Fibroblast of skin of left quadriceps (primary cell): ENCODE measurements at regions not wholly inside any gene's neighbourhood (a gene's known extent, or its start where the extent isn't known, plus 50 kb on each side); places are given as distances from the start of the nearest gene placed in this dataset.
"Not testable (repeated sequence)": the region's sequence is repeated elsewhere in the genome, so short reads cannot be mapped to it uniquely, and the experiment has no call there.

Experiments used
- DNase-seq, 2 experiments: peaks; one replicate each; pipeline ENCODE4 v3.0.0-alpha.2; 2013; ENCODE audit warnings: low read depth in 2 of 2

DNA sequence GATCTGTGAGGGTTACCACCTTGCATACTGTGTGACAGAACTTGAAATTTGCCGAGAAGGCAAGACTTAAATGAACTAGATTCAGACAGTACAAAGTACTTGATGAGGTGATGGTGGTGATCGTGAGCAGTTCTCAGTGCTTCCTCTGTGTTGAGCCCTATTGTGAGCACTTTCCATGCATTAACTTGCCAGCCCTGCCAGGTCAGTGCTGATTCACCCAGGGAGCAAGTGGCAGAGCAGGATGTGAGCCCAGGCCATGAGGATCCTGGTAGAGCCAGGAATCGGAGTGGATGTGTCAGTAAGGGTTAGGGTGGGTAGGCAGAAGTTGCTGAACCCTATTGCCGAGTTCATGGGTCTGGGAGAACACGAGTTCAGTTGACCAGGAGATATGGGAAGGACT is 4545.7 kb upstream of the TPTE start:
- not testable (repeated sequence) for DNase-seq

DNA sequence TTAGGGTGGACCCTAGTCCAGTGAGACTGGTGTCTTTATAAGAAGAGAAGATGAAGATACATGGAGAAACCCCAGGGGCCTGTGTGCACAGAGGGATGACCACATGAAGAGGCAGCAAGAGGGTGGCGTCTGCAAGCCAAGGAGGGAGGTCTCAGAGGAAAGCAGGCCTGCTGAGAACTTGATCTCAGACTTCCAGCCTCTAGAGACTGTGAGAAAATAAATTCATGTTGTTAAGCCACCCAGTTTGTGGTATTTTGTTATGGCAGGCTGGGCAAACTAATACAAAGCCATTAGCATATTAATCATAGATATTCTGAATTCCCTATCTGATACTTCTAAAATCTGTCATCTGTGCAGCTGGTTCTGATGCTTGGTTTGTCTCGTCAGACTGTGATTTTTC is 4523.8 kb upstream of the TPTE start:
- DNase-seq: not testable (repeated sequence)

DNA sequence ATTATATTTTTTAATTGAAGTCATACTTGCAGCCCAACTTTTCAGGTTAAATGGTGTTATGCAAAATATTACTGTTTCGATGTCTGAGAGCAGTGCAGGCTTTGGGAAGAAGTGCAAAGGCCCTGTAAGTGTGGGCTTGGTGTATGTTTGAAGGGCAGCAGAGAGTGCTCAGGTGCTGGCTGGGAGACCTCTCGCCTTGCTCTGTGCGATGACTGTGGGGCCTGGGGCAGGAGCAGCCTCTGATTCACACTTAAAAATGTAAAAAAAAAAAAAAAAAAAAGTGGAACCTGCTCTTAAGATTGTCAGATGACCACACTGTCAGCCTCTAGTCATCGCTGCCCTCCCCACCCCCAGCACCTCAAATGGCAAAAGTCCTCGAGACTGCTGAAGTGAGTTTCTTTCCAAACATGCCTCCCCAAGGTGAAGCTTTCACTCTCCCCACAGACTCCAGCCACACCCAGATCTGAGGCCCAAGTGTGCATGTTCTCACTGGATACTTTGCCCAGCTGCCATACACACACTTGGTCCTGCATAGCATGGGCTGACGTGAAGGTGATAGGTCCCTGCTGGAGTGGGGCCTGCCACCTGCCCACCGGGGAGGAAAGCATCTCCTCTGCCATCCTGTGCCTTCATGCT is 4505.8 kb upstream of the TPTE start:
- not testable (repeated sequence) for DNase-seq

DNA sequence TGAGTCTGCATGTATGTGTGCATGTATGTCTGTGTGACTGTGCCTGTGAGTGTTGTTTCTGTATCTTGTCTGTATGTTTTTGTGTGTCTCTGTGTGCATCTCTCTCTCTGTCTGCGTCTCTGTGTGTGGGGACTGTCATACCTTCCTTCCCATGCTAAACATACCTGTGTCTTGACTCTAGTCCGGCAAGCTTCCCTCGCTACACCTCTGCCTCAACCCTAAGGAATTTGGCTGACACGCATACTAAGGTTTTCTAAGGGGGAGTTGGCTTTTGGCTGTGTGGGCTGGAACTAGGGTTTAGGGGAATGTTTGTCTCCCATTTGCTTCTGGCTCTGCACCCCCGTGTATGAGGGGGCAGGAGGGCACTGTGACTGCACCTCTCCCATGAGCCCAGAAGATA is 4500.9 kb upstream of the TPTE start:
- DNase-seq: not testable (repeated sequence)

DNA sequence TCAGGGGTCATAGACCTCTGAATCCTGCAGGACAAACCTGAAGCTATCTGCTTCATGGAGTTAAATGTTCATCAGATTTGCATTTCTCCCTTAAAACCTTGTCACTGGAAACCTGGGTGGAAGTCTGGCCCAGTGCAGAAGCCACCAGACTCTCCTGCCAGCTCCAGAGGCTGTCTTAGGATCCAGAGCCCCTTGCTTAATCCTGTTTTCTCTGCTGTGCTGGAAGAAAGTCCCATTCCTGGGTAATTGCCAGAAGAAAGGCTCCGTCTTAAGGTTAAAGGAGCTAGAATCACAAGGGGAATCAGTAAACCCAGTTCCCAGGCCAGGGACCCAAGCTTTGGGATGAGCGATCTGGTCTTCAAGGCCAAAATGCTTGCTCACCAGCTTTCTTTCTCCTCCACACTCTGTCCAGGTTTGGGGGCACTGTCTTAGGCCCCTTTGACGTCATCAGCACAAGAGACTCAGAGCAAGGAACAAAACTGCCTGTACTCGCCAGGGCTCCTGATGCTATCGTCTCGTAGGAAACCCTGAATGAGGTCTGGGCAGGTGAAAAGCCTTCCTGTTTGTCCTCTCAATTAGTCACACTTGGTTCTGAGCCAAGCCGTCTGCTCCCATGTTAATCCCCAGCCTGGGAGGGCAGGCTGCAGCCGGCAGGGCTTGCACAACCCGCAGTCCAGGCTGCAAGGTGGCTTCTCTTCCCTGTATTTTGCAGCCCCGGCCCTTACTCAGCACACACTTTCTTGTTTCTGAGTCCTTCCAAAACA is 4500.2 kb upstream of the TPTE start:
- not testable (repeated sequence) for DNase-seq

DNA sequence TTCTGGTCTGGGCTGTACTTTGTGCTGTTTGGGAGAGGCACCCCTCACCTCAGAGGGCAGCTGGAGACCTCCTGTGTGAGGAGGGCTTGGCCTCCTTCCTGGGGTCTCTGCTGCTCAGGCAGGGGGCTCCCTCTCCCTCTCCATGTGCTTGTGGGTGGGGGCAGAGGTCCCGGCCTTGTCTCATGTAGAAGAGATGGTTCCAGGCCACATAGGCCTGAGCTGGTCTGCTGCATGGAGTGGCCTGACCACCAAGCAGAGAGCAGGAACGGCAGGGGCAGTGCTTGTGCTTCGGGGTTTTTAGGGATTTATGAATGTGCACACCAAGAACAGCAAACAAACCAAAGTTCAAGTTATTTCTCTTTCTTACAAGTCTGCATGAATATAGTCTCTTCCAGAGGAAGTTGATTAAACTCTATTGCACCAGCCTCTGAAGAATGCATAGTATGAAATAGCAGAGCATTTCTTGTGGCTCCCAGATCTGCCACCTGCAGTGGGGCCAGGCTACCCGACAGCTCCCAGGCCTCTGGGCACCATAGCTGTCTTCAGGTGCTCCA is 4499.6 kb upstream of the TPTE start:
- DNase-seq: not testable (repeated sequence)

DNA sequence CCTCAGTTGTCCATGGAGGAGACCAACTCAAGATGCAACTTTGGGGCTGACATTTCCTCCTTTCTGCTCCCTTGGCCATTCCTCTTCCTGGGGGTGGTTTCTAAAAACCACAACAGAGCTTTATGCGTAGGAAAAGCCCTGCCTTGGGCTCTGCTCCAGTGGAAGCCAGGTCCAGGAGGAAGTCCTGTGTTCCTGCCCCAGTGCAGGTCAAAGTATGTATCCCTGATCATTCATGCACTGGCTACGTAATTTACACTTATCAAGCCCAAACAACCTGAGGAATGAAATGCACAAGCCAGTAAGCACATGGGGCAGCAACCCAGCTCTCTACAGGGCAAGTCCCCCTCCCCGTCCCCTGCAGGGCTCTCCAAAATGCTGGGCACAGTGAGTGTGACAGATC is 4498.1 kb upstream of the TPTE start:
- DNase-seq: not testable (repeated sequence)

DNA sequence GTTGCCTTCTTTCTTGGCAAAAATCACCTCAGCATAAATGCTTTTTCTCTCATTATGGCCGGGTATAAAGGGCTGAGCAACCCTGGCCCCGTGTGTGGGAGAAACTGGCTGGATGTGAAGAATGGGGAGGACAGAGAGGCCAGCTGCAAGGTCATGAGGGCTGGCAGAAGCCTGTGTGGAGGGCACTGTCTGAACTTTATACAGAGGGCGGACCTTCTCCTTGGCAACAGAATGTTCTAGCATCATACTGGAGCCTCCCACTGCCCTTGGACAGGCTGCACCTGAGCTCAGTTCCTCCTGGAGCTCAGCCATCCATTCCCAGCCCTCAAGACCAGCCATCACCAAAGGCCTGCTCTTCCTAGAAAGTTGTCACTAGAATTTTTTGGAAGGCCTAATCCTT is 4496.2 kb upstream of the TPTE start:
- not testable (repeated sequence) for DNase-seq

DNA sequence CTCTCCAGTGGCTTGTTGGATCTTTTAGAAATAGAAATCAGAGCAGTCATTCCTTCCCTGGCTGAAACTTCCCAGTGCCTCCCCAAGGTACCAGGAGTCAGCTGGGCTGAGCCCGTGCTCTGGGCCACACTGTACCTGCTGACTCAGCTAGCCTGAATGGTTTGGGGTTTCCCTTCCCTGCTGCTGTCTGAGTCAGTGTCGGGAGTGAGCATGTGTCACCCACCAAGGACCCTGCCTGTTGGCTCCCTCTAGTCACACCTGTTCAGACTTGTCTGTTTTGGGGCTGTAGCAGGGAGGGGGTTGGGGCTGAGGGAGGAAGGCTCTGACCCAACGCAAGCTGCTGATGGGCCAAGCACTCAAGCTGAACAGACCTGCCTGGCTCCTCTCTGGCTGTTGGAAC is 4493.9 kb upstream of the TPTE start:
- not testable (repeated sequence) for DNase-seq

DNA sequence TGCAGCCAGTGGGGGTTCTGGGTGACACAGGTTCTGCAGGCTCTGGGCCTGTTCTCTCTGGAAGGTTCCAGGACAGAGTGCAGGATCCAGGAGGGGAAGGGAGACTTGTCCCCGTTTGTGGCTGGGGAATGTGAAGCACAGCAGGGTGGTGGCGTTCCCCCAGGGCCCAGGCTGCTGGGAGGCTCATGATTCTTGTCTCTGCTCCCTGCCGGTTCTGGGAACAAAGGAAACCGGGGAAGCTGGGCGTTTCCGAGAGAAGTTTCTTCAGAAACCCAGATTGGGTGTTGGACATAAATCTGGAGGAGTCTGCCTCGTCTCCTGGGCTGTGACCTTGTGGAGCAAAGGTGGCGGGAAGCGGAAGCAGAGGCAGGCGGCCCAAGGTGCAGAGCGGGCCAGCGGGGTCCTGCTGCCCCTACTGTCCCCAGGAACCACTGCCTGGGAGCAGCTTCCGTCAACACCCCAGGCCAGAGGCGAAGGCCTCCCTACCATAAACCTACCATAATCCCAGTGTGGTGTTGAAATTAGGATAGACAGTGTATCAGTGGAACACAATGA is 4487.2 kb upstream of the TPTE start:
- not testable (repeated sequence) for DNase-seq

DNA sequence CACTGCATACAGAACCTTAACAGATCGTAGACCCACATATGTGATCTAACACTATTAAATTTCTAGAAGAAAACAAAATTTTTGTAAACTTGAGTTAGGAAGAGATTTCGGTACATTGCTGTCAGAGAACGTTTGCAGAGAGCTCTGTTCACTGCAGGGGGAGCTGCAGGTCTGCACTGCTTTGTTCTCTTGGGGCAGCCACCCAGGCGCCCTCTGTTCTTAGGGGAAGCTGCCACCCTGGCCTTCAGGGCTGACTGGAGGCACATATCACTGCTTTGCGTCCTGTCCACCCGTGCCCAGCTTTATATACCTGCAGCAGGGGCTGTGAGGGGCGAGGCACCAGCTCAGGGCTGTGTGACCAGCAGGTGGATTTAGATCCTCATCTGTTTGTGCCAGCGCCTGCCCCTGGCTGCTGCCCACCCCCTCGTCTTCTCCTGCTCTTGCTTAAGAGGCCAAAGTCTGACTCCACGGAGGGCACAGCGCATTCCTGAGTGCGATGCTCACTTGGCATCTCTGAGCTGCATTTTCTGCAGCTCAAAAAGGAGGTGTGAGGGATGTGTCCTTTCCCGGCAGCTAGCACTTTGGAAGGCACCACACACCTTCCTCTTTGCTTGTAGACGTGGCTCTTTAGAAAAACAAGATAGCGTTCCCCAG is 4486.4 kb upstream of the TPTE start:
- not testable (repeated sequence) for DNase-seq

DNA sequence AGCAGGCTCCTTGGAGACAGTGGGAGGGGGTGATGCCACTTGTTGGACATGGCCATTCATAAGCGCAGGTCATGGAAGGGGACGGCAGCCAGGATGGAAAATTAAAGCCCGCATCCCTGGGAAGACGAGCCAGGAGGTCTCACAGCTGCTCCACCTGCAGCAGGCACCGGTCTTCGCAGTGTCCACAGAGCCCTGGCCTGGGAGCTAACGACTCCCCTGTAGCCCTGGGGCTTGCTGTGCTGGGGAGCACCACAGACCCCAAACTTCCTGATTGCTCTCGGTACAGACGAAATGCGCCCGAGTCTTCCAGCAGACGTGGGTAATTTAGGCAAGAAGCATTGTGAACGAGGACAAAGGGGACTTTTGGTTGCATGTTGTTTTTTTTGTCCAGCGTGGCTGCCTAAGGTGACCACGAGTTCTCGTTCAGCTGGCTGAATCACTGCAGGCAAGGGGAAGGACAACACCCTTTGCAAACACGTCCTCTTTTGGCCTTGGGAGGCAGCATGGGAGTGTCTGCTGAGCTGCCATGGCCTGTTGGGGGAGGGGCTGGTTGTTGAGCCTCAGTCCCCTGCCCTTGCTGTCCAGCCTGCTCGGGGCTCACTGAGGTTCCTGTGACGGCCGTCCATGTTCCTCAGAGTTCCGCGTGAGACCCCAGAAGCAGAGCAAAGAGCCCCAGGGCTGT is 4485.8 kb upstream of the TPTE start:
- DNase-seq: not testable (repeated sequence)

DNA sequence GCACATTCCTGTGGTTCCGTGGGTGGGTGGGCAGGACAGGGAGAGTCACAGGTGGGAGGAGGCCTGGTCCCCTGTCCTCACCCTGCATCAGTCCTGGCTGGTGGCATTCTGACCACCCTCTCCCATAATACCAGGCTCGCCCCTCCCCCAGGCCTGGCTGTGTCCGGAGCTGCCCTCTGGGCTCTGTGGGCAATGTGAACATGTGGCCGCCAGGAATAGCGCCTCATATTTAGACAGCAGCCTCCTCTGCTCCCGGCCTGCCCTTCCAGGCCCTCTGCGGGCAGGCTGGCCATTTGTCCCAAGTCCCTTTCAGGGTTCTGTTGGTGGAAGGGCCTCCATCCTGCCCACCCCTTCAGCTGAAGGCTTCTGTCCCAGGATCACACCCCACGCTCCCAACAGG is 4482.2 kb upstream of the TPTE start:
- not testable (repeated sequence) for DNase-seq

DNA sequence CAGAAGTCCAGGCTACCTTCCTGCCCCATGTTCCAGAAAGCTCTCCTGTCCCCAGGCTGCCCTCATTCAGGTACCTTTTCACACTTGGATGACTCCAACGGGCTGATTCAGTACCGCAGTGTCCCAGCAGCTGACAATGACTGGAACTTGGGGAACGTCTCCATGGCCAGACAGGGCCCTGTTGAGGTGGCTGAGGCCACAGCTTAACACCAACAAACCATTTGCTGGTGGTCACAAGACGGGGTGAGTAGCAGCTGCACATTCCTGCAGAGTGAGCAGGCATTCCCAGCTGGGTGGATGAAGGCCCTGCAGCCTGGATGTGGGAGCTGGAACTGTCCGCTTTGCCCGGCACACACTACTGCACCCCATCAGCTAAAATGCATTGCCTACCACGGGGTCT is 4481.3 kb upstream of the TPTE start:
- DNase-seq: not testable (repeated sequence)

DNA sequence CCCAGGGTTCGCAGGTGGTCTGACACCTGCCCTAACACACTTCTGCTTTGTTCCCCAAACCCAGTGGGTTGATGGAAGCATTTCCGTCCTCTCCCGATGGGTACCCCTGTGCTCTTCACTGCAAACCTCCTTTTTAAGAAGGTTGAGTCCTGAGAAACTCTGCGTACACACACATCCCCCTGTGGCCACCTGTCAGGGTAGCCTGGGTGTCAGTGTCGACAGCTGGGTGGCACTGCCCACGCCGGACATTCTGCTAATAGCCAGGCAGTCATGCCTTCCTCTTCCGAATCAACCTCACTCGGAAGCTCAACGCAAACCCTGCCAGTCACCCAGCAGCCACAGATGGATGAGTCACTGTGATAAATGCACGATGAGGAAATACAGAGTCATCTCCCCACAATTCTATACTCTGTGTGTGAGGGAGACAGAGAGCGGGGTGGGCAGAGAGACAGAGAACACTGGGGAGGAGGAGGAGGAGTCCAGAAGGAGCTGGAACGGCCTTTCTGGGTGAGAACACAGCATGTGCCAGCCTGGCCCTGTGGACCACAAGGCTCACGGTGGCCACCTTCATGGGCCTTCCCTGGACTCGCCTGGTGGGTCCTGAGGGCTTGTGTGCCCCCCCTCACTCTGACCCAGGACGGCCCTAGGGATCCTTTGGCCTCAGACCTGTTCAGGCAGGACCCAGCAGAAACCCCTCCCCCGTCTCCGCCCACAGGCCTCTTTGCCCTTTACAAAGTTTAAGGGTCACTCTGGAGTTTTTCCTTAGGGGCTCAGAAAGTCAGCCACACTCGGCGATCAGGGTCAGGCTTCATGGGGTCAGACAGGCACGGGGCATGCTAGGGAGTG is 4477.7 kb upstream of the TPTE start:
- DNase-seq: not testable (repeated sequence)

DNA sequence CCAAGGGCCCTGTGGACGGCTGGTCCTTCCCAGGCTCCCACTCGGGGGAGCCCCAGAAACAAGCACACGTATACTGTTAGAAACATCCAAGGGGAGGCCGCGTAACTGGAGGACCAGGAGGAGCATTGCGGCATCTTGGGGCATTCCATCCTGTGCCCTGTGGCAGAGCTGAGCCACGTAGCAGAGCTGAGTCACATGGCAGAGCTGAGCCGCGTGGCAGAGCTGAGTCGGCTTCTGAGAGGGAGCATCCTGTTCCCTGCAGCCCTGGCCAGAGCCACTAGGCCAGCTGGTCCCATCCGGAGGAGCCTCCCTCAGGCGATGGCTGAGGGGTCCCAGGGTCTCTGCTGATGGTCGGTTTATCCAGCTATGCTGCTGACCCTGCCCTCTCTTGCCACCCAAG is 4476.7 kb upstream of the TPTE start:
- not testable (repeated sequence) for DNase-seq

DNA sequence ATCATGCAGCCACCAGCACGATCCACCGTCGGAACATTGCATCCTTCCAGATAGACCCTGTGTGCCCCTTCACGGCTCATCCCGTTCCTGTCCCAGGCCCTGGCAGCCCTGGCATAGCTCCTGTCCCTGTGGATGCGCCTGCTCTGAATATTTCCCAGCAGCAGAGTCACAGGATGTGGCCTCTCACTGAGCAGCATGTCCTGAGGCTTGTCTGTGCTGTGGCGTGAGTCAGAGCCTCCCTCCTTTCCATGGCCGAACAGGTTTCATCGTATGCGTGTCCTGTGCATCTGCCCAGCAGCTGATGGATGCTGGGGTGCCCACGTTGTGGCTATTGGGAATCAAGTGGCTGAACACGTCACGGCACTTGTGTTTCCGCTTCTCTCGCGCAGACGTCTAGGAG is 4471.5 kb upstream of the TPTE start:
- not testable (repeated sequence) for DNase-seq

DNA sequence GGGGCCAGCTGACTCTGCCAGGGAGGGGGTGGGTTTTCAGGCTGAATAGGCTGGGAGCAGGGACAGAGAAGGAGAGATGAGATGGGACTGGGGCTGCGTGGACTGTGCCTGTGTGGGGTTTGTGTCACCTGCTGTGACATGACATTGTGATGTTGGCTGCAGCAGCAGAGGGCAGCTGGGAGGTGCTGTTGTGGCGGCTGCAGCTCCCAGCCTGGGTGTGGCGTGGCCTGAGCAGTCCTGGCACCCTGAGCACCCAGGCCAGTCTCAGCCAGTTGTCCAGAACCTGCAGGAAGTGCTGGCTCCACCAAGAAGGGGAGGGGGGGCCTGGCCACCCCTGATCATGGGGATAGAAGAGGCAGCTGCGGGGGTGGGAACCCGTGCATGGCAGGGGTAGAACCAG is 4469.3 kb upstream of the TPTE start:
- DNase-seq: not testable (repeated sequence)

DNA sequence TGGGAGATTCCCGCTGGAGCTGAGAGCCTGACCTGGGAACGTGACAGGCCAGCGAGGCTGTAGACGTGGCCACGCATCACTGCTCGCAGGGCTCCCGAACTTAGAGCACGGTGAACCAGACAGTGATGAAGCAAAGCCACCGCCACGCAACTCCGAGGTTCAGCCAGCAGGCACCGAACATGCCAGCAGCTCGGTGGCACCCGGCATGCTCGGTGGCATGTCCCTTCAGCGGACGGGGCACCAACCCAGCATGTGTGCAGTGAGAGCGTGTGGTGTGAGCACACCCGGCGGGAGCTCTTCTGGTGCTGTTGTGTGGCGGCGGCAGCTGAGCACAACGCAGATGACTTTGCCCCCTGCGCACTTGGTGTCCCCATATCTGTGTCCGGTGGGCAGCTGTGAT is 4468.2 kb upstream of the TPTE start:
- DNase-seq: not testable (repeated sequence)

DNA sequence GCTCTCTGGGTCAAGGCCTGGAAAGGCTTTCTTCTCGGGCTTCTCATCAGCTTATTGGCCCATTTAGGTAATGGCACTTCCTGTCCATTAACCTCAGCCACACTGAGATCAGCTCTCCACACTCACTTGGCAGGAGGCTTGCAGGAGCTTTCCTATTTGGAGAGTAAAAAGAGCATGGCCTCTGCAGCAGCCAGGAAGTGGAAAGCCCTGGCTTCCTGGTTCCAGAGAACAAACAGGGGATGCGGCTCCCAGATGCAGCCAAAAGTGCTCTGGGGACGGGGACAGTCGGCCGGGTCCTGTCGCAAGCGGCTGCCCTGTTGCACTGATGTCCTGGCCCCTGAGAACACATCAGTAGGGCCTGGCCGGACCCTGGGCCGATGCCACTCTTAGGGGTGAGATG is 4462.4 kb upstream of the TPTE start:
- not testable (repeated sequence) for DNase-seq
